DMS 273 (cell line): ENCODE measurements at regions not wholly inside any gene's neighbourhood (a gene's known extent, or its start where the extent isn't known, plus 50 kb on each side); places are given as distances from the start of the nearest gene placed in this dataset.

ENCODE experiments used
- DNase-seq: peaks from one replicate; lab custom pipeline; 2025; ENCODE audit not compliant: unreplicated experiment; lab: John Stamatoyannopoulos, UW

GRCh38 chr16:88315543-88316105, 67.1 kb upstream of the ZNF469 start:
- peak; percentile 17 for DNase-seq

- DNase-seq = no peak
These were observed 66.6 kb upstream of the ZNF469 start for GRCh38 chr16:88316151-88316550.

- no peak for DNase-seq
These were observed 65.7 kb upstream of the ZNF469 start for GRCh38 chr16:88316941-88317612.

GRCh38 chr16:88317613-88317965, 65.2 kb upstream of the ZNF469 start:
- DNase-seq = no peak

GRCh38 chr16:88318051-88318450, 64.7 kb upstream of the ZNF469 start:
- DNase-seq = no peak

DNA sequence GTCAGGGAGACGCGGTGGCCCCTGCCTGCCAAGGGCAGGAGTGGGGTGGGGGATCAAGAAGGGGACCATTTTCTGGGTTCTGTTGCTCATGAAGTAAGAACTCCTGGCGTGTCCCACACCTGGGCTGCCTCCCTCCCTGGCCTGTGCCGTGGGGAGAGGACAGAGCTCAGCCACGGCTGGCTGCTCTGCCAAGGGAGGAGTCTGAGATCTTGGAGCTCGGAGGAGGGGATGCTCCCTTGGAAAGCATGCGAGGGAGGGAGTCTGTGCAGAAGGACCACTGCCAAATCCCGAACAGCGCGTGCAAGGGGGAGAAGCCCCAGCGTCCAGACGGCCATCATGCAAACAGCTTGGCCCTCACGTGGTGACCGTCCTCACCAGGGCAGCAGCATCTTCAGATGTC, 64.2 kb upstream of the ZNF469 start:
- no peak for DNase-seq

GRCh38 chr16:88319116-88319965, 63.4 kb upstream of the ZNF469 start:
- DNase-seq = no peak

DNA sequence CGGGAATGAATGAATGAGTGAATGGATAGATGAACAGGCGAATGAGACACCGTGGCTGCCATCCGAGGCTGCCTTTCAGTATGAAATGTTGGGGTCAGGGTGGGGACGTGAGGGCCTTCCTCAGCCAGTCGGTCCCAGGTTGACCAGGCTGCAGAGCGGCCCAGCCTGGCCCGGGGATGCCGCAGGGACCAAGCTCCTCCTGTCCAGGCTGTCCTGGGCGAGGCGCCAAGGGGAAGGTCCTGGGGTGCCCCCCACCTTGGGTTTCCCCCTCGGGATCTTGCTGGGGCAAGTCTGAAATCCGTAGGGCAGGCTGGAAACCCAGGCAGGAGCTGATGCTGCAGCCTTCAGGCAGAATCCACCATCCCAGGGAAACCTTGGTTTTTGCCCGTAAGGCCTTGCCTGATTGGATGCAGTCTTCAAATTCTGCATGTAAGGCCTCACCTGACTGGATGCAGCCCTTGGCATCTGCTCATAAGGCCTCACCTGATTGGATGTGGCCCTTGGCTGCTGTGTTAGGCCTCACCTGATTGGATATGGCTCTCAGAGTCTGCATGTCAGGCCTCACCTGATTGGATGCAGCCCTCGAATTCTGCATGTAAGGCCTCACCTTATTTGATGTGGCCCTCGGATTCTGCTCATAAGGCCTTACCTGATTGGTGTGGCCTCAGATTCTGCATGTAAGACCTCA, 61.7 kb upstream of the ZNF469 start:
- peak; percentile 34 for DNase-seq

DNA sequence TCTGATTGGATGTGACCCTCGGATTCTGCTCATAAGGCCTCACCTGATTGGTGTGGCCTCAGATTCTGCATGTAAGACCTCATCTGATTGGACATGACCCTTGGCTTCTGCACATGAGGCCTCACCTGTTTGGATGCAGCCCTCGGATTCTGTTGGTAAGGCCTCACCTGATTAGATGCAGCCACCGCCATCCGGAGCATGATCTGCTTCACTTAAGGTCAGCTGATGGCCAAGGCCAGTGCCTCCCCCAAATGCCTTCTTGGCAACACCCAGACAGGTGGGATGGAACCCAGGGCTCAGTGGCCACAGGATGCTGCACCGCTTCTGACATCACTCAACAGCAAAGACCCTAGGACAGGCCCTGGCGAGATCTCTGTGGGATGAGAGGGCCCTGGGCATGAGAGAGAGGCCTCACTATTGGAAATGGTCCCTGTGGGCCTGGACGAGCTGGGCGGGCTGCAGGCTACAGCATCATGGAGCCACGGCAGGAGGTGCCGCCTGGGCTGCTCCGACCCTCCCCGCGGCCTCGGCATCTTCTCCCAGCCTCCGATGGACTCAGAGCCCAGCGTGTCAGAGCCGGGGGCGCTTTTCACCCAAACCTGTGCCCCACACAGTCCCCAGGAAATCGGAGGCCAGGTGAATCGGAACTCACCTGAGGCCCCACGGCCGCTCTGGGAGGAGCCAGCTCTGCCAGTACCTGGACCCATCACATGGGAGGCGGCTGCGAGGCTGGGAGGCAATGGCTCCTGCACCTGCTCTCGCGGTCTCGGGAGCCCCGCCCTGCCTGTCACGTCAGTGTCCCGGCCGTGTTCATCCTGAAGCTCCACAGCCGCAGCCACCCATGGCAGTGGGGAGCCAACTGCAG, 60.9 kb upstream of the ZNF469 start:
- no peak for DNase-seq

GRCh38 chr16:88322500-88322970, 60.2 kb upstream of the ZNF469 start:
- DNase-seq = no peak

GRCh38 chr16:88323041-88323440, 59.7 kb upstream of the ZNF469 start:
- DNase-seq = no peak

DNA sequence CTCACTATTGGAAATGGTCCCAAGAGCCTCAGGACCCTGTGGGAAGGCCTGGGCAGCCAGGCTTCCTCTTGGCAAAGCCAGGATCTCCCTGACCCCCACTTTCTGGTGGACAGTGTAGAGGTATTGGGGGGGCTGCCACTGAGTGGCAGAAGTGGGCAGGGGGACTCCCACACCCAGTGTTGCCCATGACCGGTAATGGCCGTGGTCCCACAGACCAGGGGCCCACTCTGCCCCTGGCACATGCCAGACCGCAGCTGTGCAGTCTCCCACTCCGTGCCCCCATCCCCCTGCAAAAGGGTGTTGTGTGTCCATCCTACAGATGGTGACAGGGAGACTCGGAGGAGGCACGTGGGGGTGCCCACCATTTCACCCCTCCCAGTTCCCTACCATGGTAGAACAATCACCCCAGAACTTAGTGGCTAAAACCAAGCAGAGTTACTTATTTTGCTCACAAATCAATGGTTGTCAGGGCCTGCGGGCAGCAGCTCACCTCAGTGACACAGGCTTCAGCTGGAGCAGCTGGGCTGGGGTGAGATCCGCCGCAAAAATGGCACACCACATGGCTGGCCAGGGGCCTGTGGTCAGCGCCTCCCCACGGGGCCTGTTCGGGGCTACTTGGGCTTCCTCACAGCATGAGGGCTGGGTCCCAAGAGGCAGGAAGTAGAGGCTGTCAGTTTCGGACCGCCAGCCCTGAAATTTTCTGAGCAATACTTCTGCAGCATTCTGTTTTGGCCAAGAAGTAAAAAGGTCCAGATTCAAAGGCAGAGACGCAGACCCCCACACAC, 59.0 kb upstream of the ZNF469 start:
- DNase-seq = no peak

- no peak for DNase-seq
These were observed 57.5 kb upstream of the ZNF469 start for GRCh38 chr16:88325087-88325750.

GRCh38 chr16:88325976-88326375, 56.8 kb upstream of the ZNF469 start:
- no peak for DNase-seq

DNA sequence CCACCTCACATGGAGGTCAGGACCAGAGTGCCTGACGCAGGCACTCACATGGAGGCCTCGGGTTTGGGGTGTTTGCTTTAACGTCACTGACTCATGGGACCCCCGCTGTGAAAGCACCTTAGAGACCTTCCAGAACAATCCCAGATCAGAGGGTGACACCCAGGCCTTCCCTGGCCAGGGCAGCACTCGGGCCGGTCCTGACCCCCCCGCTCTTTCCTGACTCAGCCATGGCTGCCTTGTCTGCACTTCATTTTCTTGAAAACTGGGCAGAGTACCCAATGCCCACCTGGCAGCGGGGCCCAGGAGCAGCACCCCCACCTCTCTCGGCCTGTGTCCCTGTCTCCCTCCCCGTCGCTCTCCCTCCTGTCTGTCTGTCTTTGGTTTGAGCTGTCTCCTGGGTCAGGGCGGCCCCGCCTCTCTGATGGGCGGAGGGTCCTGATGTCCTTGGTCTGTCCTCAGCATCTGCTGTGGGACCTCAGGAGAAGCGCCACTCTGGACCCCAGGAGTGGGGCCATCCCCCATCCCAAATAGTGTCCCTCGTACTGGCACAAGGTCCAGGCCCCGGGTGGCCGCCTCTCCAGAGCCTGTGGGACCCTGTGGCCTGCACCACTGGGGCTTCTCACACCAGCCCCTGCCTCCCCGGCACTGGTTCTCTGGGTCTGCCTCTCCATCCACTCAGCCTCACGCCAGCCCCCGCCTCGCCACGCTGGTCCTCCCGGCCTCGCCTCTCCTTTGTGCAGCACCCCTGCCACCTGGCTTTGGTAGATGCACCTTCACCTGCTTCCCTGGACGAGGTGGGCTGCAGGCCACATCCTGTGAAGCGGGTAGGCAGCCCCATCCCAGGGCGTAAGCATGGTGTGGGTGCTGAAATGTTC, 55.9 kb upstream of the ZNF469 start:
- DNase-seq = no peak

DNA sequence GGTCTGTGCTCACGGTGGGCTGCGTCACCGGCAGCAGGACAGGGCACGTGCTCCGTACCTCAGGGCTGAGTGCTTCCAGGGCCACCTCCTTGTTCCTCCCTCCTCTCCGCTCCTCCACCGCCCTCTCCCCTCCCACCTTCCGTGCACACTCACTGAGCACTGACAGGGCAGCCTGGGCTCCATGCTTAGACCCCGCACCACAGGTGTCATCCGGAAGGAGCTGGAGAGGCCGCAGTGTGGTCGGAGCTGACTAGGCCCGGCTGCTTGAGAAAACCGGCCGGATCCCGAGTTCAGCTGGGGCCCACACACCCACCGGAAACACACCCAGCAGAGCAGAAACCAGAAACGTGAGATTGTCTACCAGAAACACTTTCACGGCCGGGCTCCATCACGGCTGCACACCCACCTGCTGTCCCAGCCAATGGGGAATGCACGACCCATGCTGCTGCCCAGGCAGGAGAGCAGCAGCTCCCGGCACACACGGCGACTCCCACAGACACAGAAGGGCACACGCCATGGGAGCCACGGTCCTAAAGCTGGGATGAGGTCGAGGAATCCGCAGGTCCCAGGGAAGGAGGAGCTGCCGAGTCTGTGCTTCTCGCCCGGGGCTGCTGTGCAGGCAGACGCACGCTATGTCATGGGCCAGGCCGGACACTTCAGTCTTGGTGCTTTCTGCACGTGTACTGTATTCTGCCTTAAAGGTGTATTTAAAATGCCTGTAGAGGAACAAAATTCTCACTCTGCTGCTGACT, 55.0 kb upstream of the ZNF469 start:
- DNase-seq = no peak

DNA sequence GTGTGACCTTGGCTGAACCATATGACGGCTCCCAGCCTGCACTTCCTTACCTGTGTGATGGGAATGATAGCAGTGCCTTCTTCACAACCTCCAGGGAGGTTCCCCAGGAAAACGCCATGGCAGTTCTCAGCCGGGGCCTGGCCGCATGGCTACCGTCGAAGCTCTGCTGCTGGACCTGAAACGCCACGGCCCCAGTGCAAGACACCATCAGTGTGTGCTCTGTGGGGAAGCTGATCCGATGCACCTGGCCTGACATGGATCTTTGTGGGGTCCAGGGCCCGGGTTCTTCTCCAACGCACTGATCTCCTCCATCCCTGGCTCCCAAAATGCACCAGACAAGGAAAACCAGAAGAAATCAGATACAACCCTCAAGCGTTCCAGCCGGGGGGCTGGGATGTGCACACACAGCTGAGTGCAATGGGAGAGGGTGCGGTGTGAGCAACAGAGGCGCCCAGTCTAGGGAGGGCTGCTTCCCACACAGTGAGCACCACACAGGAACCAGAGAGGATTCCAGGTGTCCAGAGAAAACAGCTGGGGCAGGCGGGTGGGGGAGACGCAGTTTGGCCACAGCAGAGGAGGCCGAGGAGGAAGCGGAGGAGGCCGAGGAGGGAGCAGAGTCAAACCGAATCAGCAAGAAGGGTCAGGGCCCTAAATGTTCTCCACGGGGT, 54.3 kb upstream of the ZNF469 start:
- no peak for DNase-seq
